ENCODE measurements at regions not wholly inside any gene's neighbourhood (a gene's known extent, or its start where the extent isn't known, plus 50 kb on each side); places are given as distances from the start of the nearest gene placed in this dataset.

- Histone ChIP-seq H3K9me1 (ENCODE audit: control insufficient read depth, extremely low read depth, insufficient read depth, low read length) (no peaks in the 10 kb centered on the region), H3K4me3 (ENCODE audit: control insufficient read depth in 2 of 3, extremely low read depth in 1 of 3, insufficient read depth in 2 of 3, low read depth in 1 of 3, low read length in 3 of 3) (no peak overlapping the region), H3K27me3 (ENCODE audit: control insufficient read depth, extremely low read depth, insufficient read depth, low read length) (no peaks in the 10 kb centered on the region), H3K36me3 (ENCODE audit: control insufficient read depth in 2 of 2, extremely low read depth in 1 of 2, insufficient read depth in 2 of 2, low read length in 2 of 2) (no peaks in the 10 kb centered on the region), H3K9ac (ENCODE audit: control insufficient read depth, extremely low read depth, insufficient read depth, low read length) (no peak overlapping the region), H3K4me1 (ENCODE audit: control insufficient read depth, extremely low read depth, insufficient read depth, low read length) (peaks cover 3% of the 10 kb centered on the region), H4K20me1 (ENCODE audit: control insufficient read depth, extremely low read depth, insufficient read depth, low read length) (no peaks in the 10 kb centered on the region), H3K9me3 (ENCODE audit: control insufficient read depth, low read depth, low read length) (no peaks in the 10 kb centered on the region), H2AFZ (ENCODE audit: control insufficient read depth, low read length) (no peak overlapping the region), H3K27ac (ENCODE audit: control insufficient read depth, insufficient read depth, low read length) (no peak overlapping the region), H3K79me2 (ENCODE audit: control insufficient read depth, insufficient read depth, low read length) (no peaks in the 10 kb centered on the region), H3K4me2 (ENCODE audit: control insufficient read depth, extremely low read depth, insufficient read depth, low read depth, low read length) (no peak overlapping the region)
- no peak for FAIRE-seq
- DNase-seq (ENCODE audit: low read depth, low spot score) = no peak
- dilution Hi-C loops (cut with MboI; ENCODE audit: extremely low pct_ligation_motif_present, low sequenced_read_pairs) = no loop called here
- TF ChIP-seq CTCF (optimal IDR thresholded peaks at IDR 0.05 in 1 of 3, IDR thresholded peaks at IDR 0.05 in 1 of 3, conservative IDR thresholded peaks at IDR 0.05 in 1 of 3; ENCODE audit: extremely low read depth in 1 of 3, insufficient read depth in 2 of 3, low read length in 3 of 3) = no peak
- TF ChIP-seq EZH2 (IDR thresholded peaks at IDR 0.05; ENCODE audit: low read length) = no peak
Measured at GRCh38 chr3:29169451-29169850, 111.4 kb upstream of the RBMS3 start.

- H4K20me1 ChIP-seq (ENCODE audit: control insufficient read depth, extremely low read depth, insufficient read depth, low read length) = no peaks in the 10 kb centered on the region
- FAIRE-seq (no peak), DNase-seq (ENCODE audit: low read depth, low spot score) (no peak)
- no peaks in the 10 kb centered on the region for H3K9me1 ChIP-seq (ENCODE audit: control insufficient read depth, extremely low read depth, insufficient read depth, low read length)
- H3K79me2 ChIP-seq (ENCODE audit: control insufficient read depth, insufficient read depth, low read length) = no peaks in the 10 kb centered on the region
- TF ChIP-seq CTCF (optimal IDR thresholded peaks at IDR 0.05 in 1 of 3, IDR thresholded peaks at IDR 0.05 in 1 of 3, conservative IDR thresholded peaks at IDR 0.05 in 1 of 3; ENCODE audit: extremely low read depth in 1 of 3, insufficient read depth in 2 of 3, low read length in 3 of 3) (no peak), EZH2 (IDR thresholded peaks at IDR 0.05; ENCODE audit: low read length) (no peak)
- dilution Hi-C loops (cut with MboI; ENCODE audit: extremely low pct_ligation_motif_present, low sequenced_read_pairs) = no loop called here
- H3K4me1 ChIP-seq (ENCODE audit: control insufficient read depth, extremely low read depth, insufficient read depth, low read length) = peaks cover 3% of the 10 kb centered on the region
- no peak overlapping the region for H2AFZ ChIP-seq (ENCODE audit: control insufficient read depth, low read length)
- no peak overlapping the region for H3K4me2 ChIP-seq (ENCODE audit: control insufficient read depth, extremely low read depth, insufficient read depth, low read depth, low read length)
- no peaks in the 10 kb centered on the region for H3K9me3 ChIP-seq (ENCODE audit: control insufficient read depth, low read depth, low read length)
- H3K27ac ChIP-seq (ENCODE audit: control insufficient read depth, insufficient read depth, low read length) = no peak overlapping the region
- no peaks in the 10 kb centered on the region for H3K36me3 ChIP-seq (ENCODE audit: control insufficient read depth in 2 of 2, extremely low read depth in 1 of 2, insufficient read depth in 2 of 2, low read length in 2 of 2)
- no peaks in the 10 kb centered on the region for H3K27me3 ChIP-seq (ENCODE audit: control insufficient read depth, extremely low read depth, insufficient read depth, low read length)
- no peak overlapping the region for H3K9ac ChIP-seq (ENCODE audit: control insufficient read depth, extremely low read depth, insufficient read depth, low read length)
- H3K4me3 ChIP-seq (ENCODE audit: control insufficient read depth in 2 of 3, extremely low read depth in 1 of 3, insufficient read depth in 2 of 3, low read depth in 1 of 3, low read length in 3 of 3) = no peak overlapping the region
Measured at GRCh38 chr3:29171043-29171990, 109.6 kb upstream of the RBMS3 start.

Data from keratinocyte (primary cell).